Body of pancreas (tissue), 4 donors: ENCODE measurements at regions not wholly inside any gene's neighbourhood (a gene's known extent, or its start where the extent isn't known, plus 50 kb on each side); places are given as distances from the start of the nearest gene placed in this dataset.

Source experiments
- POLR2A ChIP-seq, 3 donors: fragments of 450-650 bp; IDR thresholded peaks; one replicate each; pipeline ENCODE4 v1.6.1; 2016; ENCODE audit warnings: antibody characterized with exemption in 3 of 3, mild to moderate bottlenecking in 2 of 3
- TF ChIP-seq, protein P1 (sequence below), 7 experiments: fragments of 450-650 bp in 4 of 7; fragments of 200-600 bp in 3 of 7; sonication (generic) in 3 of 7; IDR thresholded peaks; one replicate each; pipeline ENCODE4 v1.5.1; 2016 to 2019; ENCODE audit warnings: antibody characterized with exemption in 7 of 7

DNA sequence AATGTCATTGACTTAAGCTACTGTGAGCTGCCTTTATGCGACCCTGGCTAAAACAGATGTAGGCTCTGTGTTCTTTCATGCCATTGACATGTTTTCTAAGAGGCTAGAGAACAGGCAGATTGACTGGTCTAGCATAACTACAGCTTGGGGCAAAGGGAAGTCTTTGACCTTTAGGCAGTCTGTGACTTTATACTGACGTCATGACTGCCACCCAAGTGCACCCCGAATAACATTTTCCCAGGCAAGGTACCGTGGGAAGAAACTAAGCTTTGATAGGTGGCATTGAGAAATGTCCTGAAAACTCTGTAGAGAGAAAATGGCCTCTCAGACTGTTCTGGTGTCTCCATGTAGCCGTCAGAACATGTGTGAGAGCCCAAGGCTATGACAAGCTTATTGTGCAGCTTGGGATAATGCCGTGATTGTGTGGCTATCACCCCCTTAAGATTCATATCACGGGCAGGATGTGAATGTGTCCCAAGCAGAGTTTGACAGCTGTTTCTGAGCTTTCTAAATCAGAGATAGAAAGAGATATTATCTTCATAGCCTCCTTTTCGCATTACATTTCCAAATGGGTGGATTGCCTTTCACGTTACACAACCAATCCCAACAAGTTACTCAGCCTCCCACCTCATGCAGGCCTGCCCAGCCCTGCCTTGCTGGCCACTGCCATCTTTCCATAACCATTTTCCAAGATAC is 672.2 kb upstream of the ACVR2A start:
- TF ChIP-seq, protein P1, sequence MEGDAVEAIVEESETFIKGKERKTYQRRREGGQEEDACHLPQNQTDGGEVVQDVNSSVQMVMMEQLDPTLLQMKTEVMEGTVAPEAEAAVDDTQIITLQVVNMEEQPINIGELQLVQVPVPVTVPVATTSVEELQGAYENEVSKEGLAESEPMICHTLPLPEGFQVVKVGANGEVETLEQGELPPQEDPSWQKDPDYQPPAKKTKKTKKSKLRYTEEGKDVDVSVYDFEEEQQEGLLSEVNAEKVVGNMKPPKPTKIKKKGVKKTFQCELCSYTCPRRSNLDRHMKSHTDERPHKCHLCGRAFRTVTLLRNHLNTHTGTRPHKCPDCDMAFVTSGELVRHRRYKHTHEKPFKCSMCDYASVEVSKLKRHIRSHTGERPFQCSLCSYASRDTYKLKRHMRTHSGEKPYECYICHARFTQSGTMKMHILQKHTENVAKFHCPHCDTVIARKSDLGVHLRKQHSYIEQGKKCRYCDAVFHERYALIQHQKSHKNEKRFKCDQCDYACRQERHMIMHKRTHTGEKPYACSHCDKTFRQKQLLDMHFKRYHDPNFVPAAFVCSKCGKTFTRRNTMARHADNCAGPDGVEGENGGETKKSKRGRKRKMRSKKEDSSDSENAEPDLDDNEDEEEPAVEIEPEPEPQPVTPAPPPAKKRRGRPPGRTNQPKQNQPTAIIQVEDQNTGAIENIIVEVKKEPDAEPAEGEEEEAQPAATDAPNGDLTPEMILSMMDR (IDR thresholded peaks at IDR 0.05): no peak
- TF ChIP-seq POLR2A (IDR thresholded peaks at IDR 0.05): no peak
